Astrocyte of the cerebellum (primary cell): ENCODE measurements at regions not wholly inside any gene's neighbourhood (a gene's known extent, or its start where the extent isn't known, plus 50 kb on each side); places are given as distances from the start of the nearest gene placed in this dataset.
"Not testable (repeated sequence)": the region's sequence is repeated elsewhere in the genome, so short reads cannot be mapped to it uniquely, and the experiment has no call there.

ENCODE experiments used
- DNase-seq: peaks from one replicate; pipeline ENCODE4 v3.0.0-alpha.2; 2011; ENCODE audit warnings: low read depth
- H3K4me3 ChIP-seq: 2 replicates; pipeline ENCODE4 v1.5.1; 2011; ENCODE audit warnings: mild to moderate bottlenecking, low read depth, low read length, moderate library complexity
- CTCF ChIP-seq: IDR thresholded peaks from 2 replicates; pipeline ENCODE4 v1.5.1; 2012; ENCODE audit warnings: low read length, low read depth, moderate library complexity, mild to moderate bottlenecking; ENCODE audit errors: missing control alignments
- in situ Hi-C: cut with HindIII; loops from 2 replicates; pipeline ENCODE4 v1.10.0; 2017; ENCODE audit warnings: low sequenced_read_pairs

- no peak overlapping the region for H3K4me3 ChIP-seq
- TF ChIP-seq CTCF: no peak
- peak; percentile 65 for DNase-seq
- in situ Hi-C loops: no loop called here
Observed at GRCh38 chr14:51357250-51357649, 117.2 kb downstream of the TMX1 start.

- in situ Hi-C loops: no loop called here
- DNase-seq: no peak
- no peak overlapping the region for H3K4me3 ChIP-seq
- TF ChIP-seq CTCF: no peak
Observed at GRCh38 chr14:51360592-51360991, 120.5 kb downstream of the TMX1 start.

- TF ChIP-seq CTCF: no peak
- in situ Hi-C loops: no loop called here
- no peak overlapping the region for H3K4me3 ChIP-seq
- no peak for DNase-seq
Observed at GRCh38 chr14:51365241-51365965, 125.4 kb downstream of the TMX1 start.

GRCh38 chr14:51366460-51366859, 126.4 kb downstream of the TMX1 start:
- in situ Hi-C loops, H3K4me3 ChIP-seq: not testable (repeated sequence)

GRCh38 chr14:51366866-51367599, 127.0 kb downstream of the TMX1 start:
- DNase-seq, H3K4me3 ChIP-seq, in situ Hi-C loops: not testable (repeated sequence)

More at GRCh38 chr14:51366460-51366859, 126.4 kb downstream of the TMX1 start:
- not testable (repeated sequence) for DNase-seq

GRCh38 chr14:51367600-51367931, 127.5 kb downstream of the TMX1 start:
- peak; percentile 9 for DNase-seq
- no peak overlapping the region for H3K4me3 ChIP-seq
- no peak for TF ChIP-seq CTCF
- in situ Hi-C loops: no loop called here

GRCh38 chr14:51368721-51369163, 128.7 kb downstream of the TMX1 start:
- no peak for TF ChIP-seq CTCF
- in situ Hi-C loops: no loop called here
- peak; percentile 33 for DNase-seq
- H3K4me3 ChIP-seq: no peak overlapping the region
